GM12891 (cell line): ENCODE measurements at regions not wholly inside any gene's neighbourhood (a gene's known extent, or its start where the extent isn't known, plus 50 kb on each side); places are given as distances from the start of the nearest gene placed in this dataset.

Experiments
- PAX5 ChIP-seq: IDR thresholded peaks from 2 replicates; pipeline ENCODE4 v1.6.1; 2011; ENCODE audit warnings: low read length, moderate library complexity, mild to moderate bottlenecking; ENCODE audit not compliant: insufficient read depth, severe bottlenecking
- POLR2A ChIP-seq: IDR thresholded peaks from 2 replicates; pipeline ENCODE4 v1.6.1; 2011; ENCODE audit warnings: low read depth, low read length, control low read depth
- POLR2AphosphoS5 ChIP-seq: IDR thresholded peaks from 2 replicates; pipeline ENCODE4 v1.6.1; 2011; ENCODE audit warnings: low read depth, low read length, control low read depth

GRCh38 chr18:78743078-78743477 is 236.5 kb upstream of the SALL3 start:
- TF ChIP-seq POLR2A (no peak), POLR2AphosphoS5 (no peak), PAX5 (no peak)
